GM19395 (cell line): ENCODE measurements at regions not wholly inside any gene's neighbourhood (a gene's known extent, or its start where the extent isn't known, plus 50 kb on each side); places are given as distances from the start of the nearest gene placed in this dataset.

Experiments
- ATAC-seq: cut with Tn5 transposase; IDR thresholded peaks from one replicate; pipeline ENCODE4 v1.9.1; 2021; ENCODE audit warnings: mild to moderate bottlenecking, moderate library complexity; ENCODE audit not compliant: unreplicated experiment

DNA sequence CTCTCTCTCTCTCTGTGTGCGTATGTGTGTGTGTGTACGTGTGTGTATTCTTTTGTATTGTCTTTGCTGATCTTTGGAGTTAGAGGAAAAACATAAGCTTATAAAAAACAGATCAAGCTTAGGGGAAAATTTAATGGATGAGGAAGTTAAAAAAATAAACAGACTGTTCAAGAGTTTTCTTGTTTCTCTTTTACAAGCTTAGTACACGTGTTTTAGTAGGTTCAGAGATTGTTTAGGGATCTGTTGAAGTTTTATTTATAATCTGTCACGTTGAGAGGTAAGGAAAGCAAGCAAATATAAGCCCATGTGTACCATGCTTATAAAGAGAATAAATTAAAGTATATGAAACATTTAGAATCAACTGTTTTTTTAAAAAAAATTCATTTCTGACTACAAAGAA lies 1470.3 kb upstream of the NUDT12 start:
- no peak for ATAC-seq

DNA sequence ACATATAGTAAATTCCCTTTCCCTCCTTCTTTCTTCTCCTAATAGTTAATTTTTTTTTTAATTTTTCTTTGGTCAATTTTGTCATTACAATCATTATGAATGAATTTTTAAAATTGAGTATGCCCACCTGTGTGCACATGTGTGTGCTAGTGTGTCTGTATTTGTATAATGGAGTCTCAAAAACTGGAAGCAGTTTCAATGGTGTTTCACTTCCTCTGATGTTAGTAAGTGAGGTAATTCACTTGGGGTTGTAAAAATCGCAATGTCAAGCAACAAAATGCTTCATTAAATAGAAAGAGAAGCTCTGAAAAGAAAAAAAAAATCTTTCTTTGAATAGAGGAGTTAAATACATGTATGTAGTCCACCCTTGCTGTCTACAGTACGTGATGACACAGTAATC lies 1467.6 kb upstream of the NUDT12 start:
- ATAC-seq: no peak

DNA sequence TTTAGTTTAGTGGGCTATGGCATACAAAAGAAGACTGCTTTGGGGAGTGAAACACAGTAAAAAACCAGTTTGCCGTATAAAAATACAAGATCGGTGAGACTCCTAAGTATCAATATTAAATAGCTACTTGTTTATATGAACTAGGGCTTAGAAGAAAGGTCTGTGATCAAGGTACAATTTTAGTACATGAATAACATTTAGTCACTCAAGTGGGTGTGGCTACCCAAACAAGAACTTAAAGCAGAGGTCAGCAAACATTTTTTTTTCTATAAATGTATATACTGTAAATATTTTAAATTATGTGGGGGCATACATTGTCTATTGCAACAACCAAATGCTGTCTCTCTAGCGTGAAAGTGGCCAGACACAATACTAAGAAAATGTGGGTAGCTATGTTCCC lies 1452.5 kb upstream of the NUDT12 start:
- no peak for ATAC-seq

DNA sequence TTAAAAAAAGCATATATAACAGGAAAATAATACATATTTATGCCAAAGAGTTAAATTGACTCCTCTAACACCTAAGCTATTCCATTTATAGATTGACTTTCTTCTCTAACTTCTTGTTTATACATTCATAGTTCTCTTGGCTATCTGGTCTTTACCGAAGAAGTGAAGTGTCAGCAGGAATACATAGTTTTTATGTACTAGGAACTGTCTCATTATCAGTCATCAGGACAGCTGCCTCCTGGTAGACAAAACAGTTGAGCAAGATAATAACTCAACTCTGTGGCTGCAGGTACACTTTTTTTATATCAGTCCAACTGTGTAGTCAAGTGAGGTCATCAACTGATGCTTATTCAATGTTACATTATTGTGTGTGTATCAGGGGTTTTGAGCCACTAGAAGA lies 1436.0 kb upstream of the NUDT12 start:
- no peak for ATAC-seq

DNA sequence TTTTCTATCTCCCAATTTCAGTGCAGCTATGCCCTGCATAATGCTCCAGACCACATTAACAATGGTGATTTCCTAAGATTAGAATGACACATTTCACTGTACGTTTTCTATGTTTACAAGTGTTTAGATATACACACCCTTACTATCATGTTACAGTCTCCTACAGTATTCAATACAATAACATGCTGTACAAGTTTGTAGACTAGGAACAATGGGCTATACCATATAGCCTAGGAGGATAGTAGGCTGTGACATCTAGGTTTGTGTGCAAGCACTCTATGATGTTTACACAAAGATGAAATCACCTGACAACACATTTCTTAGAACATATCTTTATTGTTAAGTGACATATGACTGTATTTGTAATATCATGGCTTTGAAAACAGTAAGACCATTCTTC lies 1435.6 kb upstream of the NUDT12 start:
- ATAC-seq: no peak

DNA sequence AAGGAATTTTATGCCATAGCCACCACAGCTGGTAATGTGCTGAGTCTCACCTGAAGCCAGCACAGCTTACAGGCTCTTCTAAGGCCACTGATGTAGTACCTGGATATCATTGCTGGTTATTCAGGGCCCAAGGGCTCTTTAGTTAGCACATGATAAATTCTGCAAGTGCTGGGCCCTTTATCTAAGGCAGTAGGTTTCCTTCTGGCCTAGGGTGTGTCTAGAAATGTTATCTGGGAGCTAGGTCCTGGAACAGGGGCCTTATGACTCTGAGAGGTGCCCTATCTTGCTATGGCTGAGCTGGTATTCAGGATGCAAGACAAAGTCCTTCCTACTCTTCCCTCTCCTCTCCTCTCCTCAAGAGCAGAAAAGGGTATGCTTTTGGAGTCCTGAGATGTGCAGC lies 1424.5 kb upstream of the NUDT12 start:
- no peak for ATAC-seq

DNA sequence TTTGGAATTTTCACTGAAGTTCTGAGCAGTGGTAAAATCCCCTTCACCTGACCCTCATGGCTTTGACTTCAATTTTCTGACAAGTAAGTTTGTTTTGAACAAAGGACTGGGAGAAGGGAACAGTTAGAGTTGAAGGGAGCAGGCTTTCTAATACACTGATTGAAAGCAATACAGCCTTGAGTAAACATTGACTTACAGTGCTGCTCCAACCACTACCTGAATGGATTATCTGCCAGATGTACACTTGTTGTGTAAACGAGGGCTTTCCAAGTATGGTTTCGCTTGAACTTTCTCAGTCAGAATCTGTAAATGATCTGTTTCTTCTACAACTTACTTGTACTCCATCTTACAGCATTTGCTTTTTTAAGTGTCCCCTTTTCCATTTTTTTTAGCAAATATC lies 1414.9 kb upstream of the NUDT12 start:
- no peak for ATAC-seq

DNA sequence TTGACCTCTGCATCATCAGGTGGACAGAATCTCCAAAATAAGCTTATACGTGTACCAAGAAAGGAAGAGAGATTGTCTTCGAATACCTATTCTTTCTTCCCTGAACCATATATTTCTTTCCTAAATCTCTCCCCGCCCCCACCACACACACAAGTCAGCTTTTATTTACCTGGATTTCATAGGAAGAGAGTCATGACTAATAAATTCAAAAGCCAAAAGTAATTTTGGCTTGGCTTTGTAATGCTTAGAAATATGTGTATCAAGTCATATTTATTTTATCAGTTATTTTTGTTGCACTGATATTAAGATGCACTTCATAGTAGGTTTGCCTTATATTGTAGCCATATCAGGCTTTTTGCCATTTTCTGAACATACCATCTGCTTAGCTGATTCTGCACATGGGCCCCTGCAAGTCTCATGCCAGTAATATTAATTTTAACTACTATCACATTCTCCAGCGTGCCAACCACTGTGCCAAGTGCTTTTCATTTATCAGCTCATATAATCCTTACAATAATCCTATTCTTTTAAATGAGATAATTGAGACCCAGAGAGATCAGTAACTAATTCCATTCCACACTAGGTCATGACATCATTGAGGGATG lies 1405.3 kb upstream of the NUDT12 start:
- ATAC-seq: no peak

DNA sequence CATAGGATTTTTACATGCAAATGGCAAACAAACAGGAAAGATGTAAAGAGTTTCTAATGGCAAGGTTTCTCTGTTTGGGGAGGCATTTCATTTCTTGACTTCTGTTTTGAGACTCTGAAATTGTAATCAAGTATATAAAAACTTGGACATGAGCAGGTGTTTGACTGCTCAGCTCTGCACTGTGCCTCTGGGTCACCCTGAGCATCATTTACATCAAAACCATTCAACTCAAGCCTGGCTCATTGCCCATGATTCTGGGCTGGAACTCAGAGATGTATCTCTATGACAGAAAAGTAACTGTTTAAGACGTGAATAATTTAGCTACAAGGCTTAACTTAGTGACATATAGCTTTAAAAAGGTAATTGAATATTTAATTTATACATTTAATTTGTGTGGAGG lies 1402.4 kb upstream of the NUDT12 start:
- no peak for ATAC-seq

DNA sequence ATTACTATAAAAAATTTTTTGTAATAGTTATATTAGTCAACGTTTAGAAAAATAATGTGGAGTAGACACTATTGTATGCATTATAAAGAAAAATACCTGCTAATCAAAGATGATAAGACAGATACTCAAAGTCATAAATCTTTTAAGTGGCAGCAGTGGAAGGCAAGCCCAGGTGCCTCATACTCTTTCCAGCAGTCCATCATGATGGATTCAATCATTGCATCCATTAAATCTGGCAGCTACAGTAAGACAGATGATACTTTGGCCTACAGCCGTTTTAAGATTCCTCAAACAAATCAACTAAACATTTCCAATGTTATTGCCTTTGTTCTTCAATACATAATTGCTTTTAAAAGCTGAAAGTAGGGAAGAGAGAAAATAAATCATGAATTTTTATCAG lies 1392.9 kb upstream of the NUDT12 start:
- no peak for ATAC-seq

DNA sequence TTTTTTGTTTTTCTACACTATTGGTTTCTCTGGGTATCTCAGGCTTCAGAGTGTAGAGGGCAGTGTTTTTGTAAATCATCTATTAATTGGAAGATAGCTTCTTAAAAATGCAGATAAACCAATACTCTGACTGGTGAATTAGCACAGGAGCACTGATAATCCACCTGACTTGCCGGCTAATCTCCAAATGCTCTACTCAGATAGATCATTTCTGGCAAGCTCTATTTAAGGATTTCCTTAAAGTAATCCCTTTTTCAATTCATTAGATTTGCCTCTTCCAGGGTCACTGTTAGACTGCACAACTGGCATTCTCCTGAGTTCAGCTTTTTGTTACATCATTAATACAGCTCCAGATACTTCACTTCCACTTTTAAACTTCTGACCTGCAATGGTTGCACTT lies 1390.3 kb upstream of the NUDT12 start:
- ATAC-seq: no peak

DNA sequence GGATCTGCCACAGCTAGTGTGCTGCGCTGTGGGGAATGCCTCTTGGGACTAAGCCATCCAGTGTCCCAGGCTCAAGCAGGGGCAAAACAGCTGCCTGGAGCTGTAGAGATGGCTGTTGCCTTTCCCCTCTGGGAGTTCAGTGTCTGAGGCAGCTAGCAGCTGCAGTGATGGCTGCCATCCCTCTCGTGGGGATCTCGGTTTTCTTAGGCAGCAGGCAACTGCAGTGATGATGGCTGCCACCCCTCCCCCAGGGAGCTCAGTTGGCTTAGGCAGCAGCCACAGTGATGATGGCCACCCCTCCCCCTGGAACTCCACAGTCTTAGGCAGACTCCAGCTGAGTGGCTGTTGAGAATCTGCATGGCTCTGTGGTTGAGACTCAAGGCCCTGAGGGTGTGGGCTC lies 1389.2 kb upstream of the NUDT12 start:
- ATAC-seq: no peak

DNA sequence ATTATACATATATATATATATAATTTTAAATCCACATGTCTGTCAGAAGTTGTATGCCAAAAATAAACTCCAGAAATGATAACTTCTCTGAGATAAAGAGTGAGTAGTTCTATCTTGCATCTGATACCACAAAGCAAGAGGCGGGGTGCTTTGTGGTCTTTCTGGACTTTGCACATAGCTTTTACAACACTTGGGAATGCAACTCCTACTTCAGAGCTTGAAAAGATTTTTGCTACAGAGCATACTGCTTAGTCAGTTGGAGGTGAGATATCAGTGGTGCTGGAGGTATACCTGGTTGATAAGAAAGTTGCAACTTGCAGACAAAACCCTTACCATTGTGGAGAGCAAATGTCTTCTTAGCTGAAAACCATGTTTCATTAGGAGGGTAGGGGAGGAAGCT lies 1384.5 kb upstream of the NUDT12 start:
- no peak for ATAC-seq

DNA sequence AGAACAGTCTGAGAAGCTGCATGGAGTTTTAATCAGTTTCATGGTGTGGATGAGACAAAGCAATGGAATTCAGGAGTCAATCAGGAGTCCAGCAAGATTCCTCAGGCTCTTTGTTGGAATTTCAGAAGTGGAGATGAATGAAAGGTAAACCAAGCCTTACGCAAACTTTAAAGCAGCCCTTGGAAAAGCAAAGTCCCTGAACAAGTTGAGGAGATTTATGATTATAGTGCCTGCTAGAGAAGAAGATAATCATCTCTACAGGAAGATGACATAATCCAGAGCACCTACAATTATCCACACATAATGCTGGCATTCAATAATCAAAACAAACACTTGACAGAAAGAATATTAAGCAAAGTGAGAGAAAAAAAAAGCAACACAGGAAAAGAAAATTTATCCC lies 1380.1 kb upstream of the NUDT12 start:
- no peak for ATAC-seq

DNA sequence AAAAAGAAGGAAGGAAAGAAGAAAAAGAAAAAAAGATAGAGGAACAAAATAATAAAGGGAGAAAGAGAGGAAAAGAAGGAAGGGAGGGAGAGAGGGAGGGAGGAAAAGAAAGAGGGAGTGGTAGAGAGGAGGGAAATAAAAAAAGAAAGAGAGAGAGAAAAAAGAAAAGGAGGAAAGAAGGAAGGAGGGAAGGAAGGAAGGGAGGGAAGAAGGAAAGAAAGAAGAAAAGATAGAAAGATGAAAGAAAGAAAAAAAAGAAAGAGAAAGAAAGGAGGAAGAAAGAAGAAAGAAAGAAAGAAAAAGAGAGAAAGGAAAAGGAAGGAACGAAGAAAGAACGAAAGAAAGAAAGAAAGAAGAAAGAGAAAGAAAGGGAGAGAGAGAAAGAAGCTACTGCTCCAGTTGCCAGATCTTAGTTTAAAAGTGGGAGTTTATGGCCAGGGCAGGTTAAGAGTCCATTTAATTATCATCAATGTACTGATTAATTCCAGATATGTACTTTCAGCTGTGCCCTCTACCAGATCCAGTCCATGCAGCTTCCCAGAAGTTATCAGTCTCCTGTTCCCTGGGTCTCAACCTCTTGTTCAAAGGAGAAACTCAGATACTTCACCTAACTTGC lies 1378.5 kb upstream of the NUDT12 start:
- no peak for ATAC-seq

DNA sequence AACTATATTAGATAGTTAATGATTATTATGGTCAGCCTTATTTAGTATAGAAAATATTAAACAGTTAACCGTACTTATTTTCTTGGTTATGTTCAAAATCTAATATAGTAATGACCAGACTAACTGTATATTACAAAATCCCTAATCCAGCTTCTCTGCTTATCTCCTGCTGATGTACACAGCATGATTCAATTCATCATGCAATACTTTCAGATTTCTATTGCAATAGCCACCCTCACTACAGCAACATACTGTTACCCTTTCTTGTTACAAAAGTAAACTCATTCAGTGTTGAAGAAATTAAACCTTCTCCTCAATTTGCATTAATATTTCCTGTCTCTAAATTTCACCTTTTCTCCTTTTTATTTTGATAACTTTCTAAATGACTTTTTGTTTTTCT lies 1375.0 kb upstream of the NUDT12 start:
- no peak for ATAC-seq

DNA sequence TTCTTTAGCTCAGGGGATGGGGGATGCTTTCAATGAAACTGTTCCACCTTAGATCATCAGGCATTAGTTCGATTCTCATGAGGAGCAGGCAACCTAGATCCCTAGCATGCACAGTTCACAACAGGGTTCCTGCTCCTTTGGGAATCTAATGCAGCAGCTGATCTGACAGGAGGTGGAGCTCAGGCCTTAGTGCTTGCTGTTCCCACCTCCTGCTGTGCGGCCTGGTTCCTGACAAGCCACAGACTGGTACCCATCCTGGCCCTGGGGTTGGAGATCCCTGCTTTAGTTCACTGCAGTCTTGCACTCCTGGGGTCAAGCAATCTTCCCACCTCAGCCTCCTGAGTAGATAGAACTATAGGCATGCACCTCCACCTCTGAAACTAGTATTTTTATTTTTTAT lies 1369.8 kb upstream of the NUDT12 start:
- no peak for ATAC-seq

DNA sequence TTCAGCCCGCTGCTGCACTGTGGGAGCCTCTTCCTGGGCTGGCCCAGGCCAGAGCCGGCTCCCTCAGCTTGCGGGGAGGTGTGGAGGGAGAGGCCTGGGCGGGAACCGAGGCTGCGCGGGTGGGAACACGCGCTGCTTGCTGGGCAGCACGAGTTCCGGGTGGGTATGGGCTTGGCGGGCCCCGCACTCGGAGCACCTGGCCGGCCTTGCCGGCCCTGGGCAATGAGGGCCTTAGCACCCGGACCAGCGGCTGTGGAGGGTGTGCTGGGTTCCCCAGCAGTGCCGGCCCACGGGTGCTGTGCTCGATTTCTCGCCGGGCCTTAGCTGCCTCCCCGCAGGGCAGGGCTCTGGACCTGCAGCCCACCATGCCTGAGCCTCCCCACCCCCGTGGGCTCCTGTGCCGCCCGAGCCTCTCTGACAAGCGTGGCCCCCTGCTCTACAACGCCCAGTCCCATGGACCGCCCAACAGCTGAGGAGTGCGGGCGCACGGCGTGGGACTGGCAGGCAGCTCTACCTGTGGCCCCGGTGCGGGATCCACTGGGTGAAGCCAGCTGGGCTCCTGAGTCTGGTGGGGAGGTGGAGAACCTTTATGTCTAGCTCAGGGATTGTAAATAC lies 1366.4 kb upstream of the NUDT12 start:
- ATAC-seq: no peak

DNA sequence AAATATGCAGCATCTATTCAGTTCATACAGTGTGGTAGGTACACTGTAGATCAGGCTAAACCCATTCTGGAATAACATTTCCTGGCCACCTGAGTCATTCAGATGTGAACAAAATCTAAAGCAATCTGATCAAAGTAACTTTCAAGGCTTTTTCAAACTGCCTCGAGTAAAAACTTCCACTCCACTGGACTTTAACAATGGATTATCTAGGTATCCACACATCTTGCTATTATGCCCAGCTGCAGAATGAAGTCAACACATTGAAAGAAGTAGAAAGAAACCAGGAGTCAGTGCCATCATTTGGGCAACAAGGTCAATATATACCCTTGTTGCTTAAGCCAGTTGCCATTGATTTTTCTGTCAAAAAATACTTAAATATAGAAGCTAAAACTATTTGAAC lies 1352.6 kb upstream of the NUDT12 start:
- ATAC-seq: no peak

DNA sequence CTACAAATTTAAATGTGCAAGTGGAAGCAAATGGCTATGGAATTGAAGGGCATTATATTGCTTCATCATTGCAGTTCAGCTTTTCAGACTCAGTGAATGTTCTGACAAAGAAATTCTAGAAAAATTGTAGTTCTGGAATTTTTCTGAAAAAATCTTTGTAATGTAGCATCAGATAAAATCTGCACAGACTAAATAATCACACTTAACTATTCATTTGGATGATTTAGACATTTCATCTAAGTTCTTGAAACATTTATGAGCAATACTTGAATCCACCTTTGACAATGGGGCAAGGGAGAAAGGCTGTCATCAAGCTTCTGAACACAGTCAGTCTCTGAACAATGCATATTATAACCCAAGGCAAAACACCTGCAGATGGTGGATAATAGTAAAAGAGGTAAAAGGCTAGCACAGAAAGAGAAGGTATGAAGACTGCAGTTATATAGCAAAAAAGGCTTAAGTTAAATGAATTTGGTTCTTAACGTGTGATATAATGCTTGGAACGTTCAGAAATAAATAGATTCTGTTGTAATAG lies 1352.0 kb upstream of the NUDT12 start:
- ATAC-seq: no peak

DNA sequence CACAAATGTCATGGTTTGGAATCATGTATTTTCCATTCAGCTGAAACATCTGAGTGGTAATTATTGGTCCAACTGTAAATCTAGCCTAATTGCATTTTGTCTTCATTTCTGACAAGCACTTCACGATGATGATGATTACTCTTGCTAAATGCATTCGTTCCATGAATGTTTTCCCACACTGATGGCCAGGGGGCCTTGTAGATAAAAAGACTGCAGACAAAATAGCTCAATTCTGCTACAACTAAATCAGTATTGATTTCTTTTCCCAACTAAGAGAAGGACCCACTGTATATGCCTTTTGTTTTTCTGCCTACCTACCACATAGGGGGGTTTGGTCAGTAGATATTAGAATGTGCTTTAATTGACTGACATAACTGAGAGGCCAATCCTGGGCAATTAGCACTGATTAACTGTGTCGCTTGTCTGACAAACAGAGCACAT lies 1351.3 kb upstream of the NUDT12 start:
- ATAC-seq: no peak

DNA sequence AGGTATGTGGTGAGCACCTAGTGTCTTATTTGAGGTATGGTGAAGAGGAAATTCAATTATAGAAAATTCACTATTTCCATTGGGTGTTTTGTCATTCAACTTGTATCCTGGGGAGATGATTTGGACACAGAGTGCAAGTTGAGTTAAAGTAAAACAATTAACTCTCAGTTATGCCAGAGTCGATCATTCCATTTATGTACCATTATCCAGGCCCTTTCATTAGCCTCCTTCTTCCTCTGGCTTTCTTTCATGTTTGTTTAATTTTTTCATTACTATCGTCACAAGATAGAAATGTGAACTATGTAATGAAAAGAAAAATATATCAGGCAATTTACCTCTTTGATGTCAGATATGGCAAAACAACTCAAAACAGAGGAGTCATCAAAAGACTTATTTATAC lies 1347.2 kb upstream of the NUDT12 start:
- ATAC-seq: no peak

DNA sequence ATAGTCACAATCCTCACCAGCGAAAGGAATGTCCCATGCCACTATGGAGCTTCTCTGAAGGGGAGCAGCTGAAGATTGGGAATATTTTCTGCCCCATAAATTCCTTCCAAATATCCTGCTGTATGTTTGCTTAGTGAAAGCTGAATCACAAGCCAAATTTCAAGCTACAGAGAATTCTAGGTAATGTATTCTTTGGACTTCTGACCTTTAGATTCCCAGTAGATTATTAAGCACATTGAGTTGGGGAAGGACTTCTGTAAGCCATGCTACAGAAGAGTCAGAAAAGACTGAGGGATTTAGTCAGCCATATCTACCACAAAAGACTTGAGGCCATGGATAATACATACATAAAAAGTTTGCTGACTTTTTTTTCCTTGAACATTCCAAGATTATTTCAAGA lies 1342.0 kb upstream of the NUDT12 start:
- ATAC-seq: no peak
